Fibroblast of skin of back (primary cell): ENCODE measurements at regions not wholly inside any gene's neighbourhood (a gene's known extent, or its start where the extent isn't known, plus 50 kb on each side); places are given as distances from the start of the nearest gene placed in this dataset.
A peak's percentile ranks its signal among the peaks of the same experiment; 100 is the strongest.
"Not testable (repeated sequence)": the region's sequence is repeated elsewhere in the genome, so short reads cannot be mapped to it uniquely, and the experiment has no call there.

Experiments
- DNase-seq: peaks from one replicate; pipeline ENCODE4 v3.0.0-alpha.2; 2013

DNA sequence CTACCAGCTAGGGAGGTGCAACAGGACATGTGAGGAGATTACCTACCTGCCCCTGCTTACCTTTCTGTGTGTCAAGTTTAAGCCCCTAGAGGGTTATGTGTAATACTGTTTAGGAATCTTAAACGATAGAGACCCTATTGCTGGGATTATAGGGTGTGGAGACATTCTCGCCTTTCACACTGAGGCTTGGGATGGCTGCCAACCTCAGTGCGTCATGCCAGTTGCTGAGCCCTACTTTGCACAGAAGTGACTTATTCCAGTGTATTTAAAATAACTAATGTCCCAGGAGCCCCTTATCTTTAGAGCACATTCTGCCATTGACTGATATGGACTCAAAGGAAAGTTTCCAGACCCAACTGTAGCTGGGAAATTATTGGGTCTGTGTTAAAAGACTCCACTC, 76.6 kb upstream of the XPA start:
- DNase-seq: peak; percentile 76

DNA sequence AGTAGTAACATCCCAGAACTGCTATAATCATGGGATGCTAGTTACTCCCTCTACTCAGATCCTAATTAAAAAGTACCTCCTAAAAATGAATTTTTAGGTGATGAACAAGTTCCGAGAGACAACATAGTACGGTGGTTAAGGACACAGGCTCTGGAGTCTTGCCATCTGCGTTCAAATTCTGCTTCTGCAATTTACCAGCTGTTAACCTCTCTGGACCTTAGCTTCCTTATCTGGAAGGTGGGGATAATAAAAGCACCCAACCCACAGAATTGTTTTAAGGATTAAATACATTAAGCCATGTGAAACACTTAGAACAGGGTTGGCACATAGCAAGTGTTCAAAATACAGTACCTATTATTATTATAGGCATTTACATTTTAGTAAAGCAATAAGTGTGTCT, 77.5 kb upstream of the XPA start:
- no peak for DNase-seq

DNA sequence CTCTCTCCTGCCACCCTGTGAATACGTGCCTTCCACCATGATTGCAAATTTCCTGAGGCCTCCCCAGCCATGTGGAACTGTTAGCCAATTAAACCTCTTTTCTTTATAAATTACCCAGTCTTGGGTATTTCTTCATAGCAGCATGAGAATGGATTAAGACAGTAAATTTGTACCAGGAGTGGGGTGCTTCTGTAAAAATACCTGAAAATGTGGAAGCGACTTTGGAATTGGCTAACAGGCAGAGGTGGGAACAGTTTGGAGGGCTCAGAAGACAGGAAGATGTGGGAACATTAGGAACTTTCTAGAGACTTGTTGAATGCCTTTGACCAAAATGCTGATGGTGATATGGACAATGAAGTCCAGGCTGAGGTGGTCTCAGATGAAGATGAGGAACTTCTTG, 74.3 kb upstream of the FOXE1 start:
- DNase-seq: not testable (repeated sequence)

DNA sequence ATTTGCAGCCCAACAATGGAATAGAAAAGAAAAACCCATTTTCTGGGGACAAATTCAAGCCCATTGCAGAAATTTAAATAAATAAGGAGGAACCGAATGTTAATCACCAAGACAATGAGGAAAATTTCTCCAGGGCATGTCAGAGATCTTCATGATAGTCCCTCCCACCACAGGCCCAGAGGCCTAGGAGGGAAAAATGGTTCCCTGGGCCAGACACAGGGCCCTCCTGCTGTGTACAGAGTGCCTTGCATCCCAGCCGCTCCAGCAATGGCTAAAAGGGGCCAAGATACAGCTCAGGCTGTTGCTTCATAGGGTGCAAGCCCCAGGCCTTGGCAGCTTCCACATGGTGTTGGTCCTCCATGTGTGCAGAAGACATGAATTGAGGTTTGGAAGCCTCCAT, 73.4 kb upstream of the FOXE1 start:
- no peak for DNase-seq

DNA sequence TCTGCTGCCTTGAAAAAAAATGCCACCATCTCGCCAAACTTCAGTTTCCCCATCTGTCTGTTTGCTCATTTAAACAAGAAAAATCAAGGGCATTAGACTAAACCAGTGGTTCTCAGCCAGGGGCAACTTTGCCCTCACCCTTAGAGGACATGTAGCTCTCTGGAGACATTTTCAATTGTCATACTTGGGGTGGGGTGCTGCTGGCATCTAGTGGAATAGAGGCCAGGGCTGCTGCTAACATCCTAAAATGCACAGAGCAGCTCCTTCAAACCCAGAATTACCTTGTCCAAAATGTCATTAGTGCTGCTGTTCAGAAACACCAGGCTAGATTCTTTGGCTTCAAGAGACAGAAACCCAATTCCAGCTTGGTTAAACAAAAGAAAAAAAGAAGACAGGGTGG, 71.1 kb upstream of the FOXE1 start:
- no peak for DNase-seq

DNA sequence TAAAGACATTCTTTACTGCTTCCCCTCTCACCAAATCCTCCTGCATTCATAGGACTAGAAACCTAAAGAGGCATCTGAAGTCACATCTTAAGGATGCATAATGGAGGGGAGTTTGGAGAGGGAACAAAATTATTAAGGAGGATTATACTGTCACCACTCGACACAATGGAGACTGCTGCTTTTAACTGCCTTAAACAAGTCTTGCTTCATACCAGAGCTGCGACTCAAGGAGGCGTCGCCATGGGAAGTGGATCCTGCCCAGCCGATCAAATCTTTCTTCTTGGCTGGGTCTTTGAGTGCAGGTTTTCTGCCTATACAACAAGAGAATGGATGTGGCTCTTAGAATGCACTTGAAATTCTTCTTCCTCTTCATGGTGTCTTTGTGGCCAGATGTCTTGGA, 66.7 kb upstream of the FOXE1 start:
- DNase-seq: peak; percentile 70

DNA sequence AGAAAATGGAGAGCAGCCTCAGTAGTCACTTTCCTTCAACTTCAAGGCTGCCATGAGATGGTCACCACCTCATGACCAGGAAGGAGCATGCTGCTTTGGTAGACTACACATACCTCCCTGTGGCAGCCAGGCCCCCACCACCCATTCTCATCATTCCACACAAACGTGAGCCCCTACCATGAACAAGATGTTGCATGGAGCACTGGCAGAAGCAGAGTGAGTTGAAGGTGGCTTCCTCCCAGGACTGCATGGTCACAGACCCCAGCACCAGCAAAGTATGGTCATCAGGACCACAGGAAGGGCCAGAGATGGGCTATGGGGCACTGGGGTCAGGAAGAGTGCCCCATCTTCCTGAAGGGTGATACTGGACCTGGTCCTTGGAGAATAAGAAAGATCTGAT, 65.5 kb upstream of the FOXE1 start:
- no peak for DNase-seq

DNA sequence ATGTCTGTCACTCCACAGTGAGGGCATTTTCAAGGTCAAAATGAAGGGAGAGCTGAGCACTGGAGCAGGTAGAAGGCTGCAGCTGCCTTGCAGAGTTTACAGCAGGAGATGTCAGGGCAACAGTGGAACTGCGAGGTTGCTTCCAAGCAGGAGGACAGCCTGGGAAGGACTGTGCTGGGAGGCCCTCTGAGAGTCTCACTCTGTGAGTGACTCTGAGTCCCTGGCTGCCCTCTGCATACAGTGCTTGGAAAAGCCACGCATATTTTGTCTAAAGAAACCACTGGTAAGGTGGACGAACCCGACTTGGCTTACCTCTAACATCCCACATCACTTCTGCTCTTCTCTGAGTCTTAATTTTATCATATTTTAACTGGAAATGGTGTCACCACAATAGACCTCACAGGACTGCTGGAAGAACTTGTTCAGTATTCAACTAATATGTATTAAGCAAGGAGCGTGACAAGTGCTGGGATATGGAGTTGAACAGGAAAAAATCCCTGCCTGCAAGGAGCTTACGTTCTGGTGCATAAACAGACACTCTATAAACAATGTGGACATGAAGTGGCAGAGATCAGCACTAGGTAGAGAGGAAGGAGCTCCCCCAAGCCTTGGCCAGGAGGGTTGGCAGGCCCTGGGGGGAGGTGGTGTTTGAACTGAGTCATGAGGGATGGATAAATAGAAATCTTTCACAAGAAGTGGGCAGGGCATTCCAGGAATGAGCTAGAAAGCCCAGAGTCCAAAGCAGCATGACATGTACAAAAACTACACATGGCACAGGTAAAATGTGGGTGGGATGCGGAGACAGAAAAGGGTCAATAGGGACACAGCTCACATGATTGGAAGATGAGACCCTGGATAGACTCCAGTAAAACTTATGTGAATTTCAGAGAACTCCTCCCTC, 64.0 kb upstream of the FOXE1 start:
- DNase-seq: no peak

DNA sequence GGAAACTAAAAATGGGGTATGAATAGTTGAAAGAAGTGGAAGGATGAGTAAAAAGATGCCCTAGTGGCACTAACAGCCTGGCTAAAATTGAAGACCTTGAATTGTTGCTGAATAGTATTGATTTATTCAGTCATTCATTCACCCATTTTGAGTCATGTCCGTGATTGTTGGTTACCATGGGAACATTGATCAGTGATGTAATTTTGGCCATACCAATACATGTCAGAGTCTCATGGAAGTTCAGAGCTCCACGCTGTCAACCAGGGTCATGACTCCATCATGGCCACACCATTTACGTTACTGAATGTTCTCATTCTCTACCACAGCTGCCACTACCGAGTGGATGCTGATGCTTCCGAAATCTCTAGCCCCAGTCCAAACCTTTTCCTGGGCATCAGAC, 62.5 kb upstream of the FOXE1 start:
- no peak for DNase-seq

DNA sequence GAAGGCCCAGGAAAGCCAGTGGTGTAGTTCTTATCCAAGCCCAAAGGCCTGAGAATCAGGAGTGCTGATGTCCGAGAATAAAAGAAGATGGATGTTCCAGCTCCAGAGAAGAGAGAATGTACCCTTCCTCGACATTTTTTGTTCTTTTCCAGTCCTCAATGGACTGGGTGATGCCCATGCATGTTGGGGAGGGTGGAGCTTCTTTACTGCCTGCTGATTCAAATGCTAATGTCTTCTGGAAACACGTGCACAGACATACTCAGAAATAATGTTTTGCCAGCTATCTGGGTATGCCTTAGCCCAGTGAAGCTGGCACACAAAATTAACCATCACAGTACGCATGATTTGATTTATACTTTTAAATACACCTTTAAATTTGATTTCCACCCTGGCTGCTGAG, 61.5 kb upstream of the FOXE1 start:
- DNase-seq: no peak

DNA sequence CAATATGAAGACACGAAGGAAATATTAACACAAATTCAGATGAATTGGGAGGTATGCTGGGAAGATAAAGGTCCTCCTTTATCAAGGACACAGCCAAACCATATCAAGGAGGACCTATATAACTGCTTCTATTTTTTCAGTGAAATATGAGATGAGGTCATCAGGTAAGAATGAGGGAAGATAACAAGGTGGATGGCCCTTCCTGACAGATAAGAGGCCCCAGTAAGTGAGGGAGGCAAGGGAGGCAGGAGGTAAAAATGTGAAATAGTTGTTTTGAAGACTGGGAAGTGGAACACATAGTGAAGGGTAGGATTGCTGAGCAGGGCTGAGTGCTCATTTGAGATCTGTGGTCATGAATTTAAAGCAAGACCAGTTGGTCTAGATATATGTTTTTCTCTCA, 60.0 kb upstream of the FOXE1 start:
- no peak for DNase-seq

DNA sequence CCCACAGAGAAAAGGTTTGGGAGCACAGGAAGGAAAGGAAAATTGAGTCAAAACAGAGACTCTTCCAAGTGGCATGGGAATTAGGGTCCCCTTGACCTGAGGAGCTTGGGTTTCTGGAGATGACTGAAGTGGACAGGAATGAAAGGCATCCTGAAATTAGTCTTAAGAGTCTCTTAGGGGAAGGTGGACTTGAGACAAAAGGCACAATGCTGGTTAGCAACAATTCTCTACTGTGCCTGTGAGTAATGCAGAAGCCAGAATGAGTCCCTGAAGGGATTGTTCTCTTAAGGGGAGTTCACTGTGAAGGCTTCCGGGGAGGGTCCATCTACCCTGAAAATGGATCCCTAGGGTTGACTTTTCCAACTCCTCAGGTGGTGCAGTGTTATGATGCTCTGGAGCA, 58.4 kb upstream of the FOXE1 start:
- peak; percentile 29 for DNase-seq

DNA sequence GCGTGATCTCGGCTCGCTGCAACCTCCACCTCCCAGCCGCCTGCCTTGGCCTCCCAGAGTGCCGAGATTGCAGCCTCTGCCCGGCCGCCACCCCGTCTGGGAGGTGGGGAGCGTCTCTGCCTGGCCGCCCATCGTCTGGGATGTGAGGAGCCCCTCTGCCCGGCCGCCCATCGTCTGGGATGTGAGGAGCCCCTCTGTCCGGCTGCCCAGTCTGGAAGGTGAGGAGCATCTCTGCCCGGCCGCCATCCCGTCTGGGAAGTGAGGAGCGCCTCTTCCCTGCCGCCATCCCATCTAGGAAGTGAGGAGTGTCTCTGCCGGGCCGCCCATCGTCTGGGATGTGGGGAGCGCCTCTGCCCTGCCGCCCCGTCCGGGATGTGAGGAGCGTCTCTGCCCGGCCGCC, 56.9 kb upstream of the FOXE1 start:
- DNase-seq: not testable (repeated sequence)

DNA sequence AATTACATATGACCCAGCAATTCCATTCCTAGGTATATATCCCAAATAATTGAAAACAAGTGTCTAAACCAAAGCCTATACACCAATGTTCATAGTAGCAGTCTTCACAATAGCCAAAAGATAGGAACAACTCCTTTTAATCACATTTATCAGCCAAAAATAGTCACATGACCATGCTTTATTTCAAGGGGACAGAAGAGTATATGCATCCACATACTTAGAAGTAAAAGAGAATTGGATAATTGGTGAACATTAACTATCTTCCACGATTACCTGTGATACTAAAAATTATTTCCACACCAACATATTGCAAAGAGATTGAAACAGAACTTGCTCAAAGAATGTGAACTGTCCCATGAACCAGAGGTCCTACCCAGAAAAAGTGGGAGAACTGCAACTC, 51.8 kb upstream of the FOXE1 start:
- no peak for DNase-seq

DNA sequence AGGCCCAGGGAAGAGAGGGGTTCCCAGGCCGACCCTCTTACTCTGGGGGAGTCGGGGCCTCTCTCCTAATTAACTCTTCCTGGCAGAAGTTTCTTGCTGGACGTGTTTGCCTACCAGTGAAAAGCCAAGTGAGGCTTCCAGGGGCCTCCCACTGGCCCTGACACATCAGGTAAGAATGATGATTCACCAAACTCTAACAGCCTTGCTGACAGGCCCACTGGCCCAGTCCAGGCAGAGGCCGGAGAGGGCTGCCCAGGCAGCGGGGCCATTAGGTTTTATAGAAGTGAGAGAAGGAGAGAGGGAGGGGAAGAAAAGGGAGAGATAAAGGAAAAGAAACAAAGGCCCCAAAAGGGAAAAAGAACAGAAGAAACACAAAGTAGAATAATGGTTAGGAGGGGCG, 50.8 kb upstream of the FOXE1 start:
- DNase-seq: peak; percentile 59

DNA sequence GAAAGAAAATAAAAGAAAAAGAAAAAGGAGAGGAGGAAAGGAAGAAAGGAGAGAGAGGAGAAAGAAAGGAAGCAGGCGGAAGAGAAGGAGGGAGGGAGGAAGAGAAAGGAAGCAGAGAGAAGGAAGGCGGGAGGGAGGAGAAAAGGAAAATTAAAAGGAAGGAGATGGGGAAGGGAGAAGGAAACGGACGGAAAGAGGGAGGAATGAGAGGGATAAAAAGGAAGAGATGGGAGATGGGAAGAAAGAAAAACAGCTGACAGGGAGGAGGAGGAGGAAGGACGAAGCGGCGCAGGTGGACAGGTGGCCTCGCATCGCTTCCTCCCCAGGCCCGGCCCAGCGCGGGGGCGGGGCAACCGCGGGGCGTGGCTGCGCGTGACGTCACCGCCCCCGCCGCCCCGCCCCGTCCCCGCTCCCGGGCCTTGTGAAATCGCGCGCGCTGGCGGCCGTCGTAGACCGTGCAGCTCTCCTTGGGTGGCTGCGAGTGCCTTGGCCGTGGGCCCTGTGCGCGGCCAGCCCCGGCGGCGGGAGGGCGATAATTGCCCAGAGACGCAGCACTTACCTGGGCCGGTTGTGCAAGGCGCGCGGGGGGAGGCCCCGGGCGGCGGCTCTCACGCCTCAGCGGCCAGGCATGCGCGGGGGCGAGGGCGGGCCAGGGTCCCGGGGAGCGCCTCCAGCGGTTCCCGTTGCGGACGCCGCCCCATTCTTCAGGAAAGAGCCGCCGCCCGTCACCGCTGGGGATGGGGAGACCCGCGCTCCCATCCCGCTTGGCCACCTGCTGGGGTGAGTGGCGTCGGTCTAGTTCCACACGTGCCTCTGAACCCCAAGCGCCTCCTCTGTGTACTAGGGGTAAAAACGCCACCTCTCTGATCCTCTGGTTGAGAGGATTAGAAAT, 49.6 kb upstream of the FOXE1 start:
- DNase-seq: peak; percentile 50
